DMS114 treated with DMSO at 0.1 percent for 48 hours (cell line): ENCODE measurements at regions not wholly inside any gene's neighbourhood (a gene's known extent, or its start where the extent isn't known, plus 50 kb on each side); places are given as distances from the start of the nearest gene placed in this dataset.
"Not testable (repeated sequence)": the region's sequence is repeated elsewhere in the genome, so short reads cannot be mapped to it uniquely, and the experiment has no call there.

Experiments
- DNase-seq: peaks from one replicate; lab custom pipeline; 2025; ENCODE audit not compliant: unreplicated experiment; lab: John Stamatoyannopoulos, UW

- peak; percentile 50 for DNase-seq
Measured at GRCh38 chr20:30585244-30585796, 672.1 kb upstream of the DEFB115 start.

- DNase-seq = not testable (repeated sequence)
Measured at GRCh38 chr20:30586178-30586577, 671.3 kb upstream of the DEFB115 start.

GRCh38 chr20:30593572-30593971, 663.9 kb upstream of the DEFB115 start:
- no peak for DNase-seq

GRCh38 chr20:30594112-30594511, 663.4 kb upstream of the DEFB115 start:
- no peak for DNase-seq

GRCh38 chr20:30595698-30596097, 661.8 kb upstream of the DEFB115 start:
- DNase-seq = no peak

- not testable (repeated sequence) for DNase-seq
Measured at GRCh38 chr20:30597429-30597828, 660.0 kb upstream of the DEFB115 start.

GRCh38 chr20:30598460-30599230, 658.8 kb upstream of the DEFB115 start:
- no peak for DNase-seq

GRCh38 chr20:30599990-30600389, 657.5 kb upstream of the DEFB115 start:
- no peak for DNase-seq

- no peak for DNase-seq
Measured at GRCh38 chr20:30601974-30602373, 655.5 kb upstream of the DEFB115 start.

- DNase-seq = no peak
Measured at GRCh38 chr20:30602424-30602823, 655.0 kb upstream of the DEFB115 start.

- DNase-seq = no peak
Measured at GRCh38 chr20:30606990-30607389, 650.5 kb upstream of the DEFB115 start.

- no peak for DNase-seq
Measured at GRCh38 chr20:30610029-30610693, 647.3 kb upstream of the DEFB115 start.

- DNase-seq = no peak
Measured at GRCh38 chr20:30610751-30611150, 646.7 kb upstream of the DEFB115 start.

- no peak for DNase-seq
Measured at GRCh38 chr20:30611239-30611984, 646.1 kb upstream of the DEFB115 start.

GRCh38 chr20:30612344-30612743, 645.1 kb upstream of the DEFB115 start:
- no peak for DNase-seq

GRCh38 chr20:30621346-30621745, 636.1 kb upstream of the DEFB115 start:
- DNase-seq = not testable (repeated sequence)

- not testable (repeated sequence) for DNase-seq
Measured at GRCh38 chr20:30624310-30624709, 633.2 kb upstream of the DEFB115 start.

- DNase-seq = not testable (repeated sequence)
Measured at GRCh38 chr20:30629376-30629775, 628.1 kb upstream of the DEFB115 start.

- no peak for DNase-seq
Measured at GRCh38 chr20:30630761-30631160, 626.7 kb upstream of the DEFB115 start.

- DNase-seq = not testable (repeated sequence)
Measured at GRCh38 chr20:30631261-30631789, 626.1 kb upstream of the DEFB115 start.

- not testable (repeated sequence) for DNase-seq
Measured at GRCh38 chr20:30632773-30633172, 624.7 kb upstream of the DEFB115 start.
